Colonic mucosa (tissue), 4 donors: ENCODE measurements at regions not wholly inside any gene's neighbourhood (a gene's known extent, or its start where the extent isn't known, plus 50 kb on each side); places are given as distances from the start of the nearest gene placed in this dataset.

Experiments used
- DNase-seq: peaks from one replicate; pipeline ENCODE4 v3.0.0-alpha.2; 2020
- H3K27ac ChIP-seq: fragments of 200-600 bp; one replicate; pipeline ENCODE4 v1.8.0; 2021
- H3K27me3 ChIP-seq: fragments of 200-600 bp; one replicate; pipeline ENCODE4 v1.8.0; 2021
- H3K36me3 ChIP-seq: fragments of 200-600 bp; one replicate; pipeline ENCODE4 v1.8.0; 2021
- H3K4me1 ChIP-seq: fragments of 200-600 bp; one replicate; pipeline ENCODE4 v1.8.0; 2021; ENCODE audit warnings: mild to moderate bottlenecking
- H3K4me3 ChIP-seq: fragments of 200-600 bp; one replicate; pipeline ENCODE4 v1.8.0; 2021
- H3K9ac ChIP-seq, 2 donors: one replicate each; pipeline ENCODE4 v1.7.0; 2013; ENCODE audit warnings: control low read depth in 2 of 2, low read depth in 2 of 2, low read length in 2 of 2
- H3K9me3 ChIP-seq: fragments of 200-600 bp; one replicate; pipeline ENCODE4 v1.8.0; 2021
- CTCF ChIP-seq: fragments of 200-600 bp; IDR thresholded peaks from one replicate; pipeline ENCODE4 v1.8.0; 2022; ENCODE audit warnings: antibody characterized with exemption, mild to moderate bottlenecking
- intact Hi-C: fragments of 100-400 bp; cut with DNase I; formaldehyde crosslinking; loops from one replicate; pipeline ENCODE4 v1.14.1; 2022
- donor health status: healthy.
- donor health status: DM: no; HTN: no; CAD: no.
- donor health status: DM: no; HTN: no; CAD: no.

GRCh38 chr12:88342251-88342806, 200.2 kb downstream of the TMTC3 start:
- Histone ChIP-seq H3K27me3 (no peaks in the 10 kb centered on the region), H3K9me3 (no peaks in the 10 kb centered on the region), H3K4me1 (no peaks in the 10 kb centered on the region), H3K4me3 (no peak overlapping the region), H3K36me3 (no peaks in the 10 kb centered on the region), H3K27ac (no peak overlapping the region), H3K9ac (no peak overlapping the region)
- DNase-seq = no peak
- intact Hi-C loops = no loop called here
- TF ChIP-seq CTCF = no peak

- no peak for TF ChIP-seq CTCF
- no peaks in the 10 kb centered on the region for H3K27me3 ChIP-seq
- intact Hi-C loops = no loop called here
- H3K4me3 ChIP-seq = no peak overlapping the region
- no peak for DNase-seq
- H3K27ac ChIP-seq = no peak overlapping the region
- no peaks in the 10 kb centered on the region for H3K9me3 ChIP-seq
- H3K36me3 ChIP-seq = no peaks in the 10 kb centered on the region
- H3K9ac ChIP-seq = no peak overlapping the region
- H3K4me1 ChIP-seq = no peaks in the 10 kb centered on the region
Observed at GRCh38 chr12:88351146-88351545, 209.0 kb downstream of the TMTC3 start.

GRCh38 chr12:88354691-88355090, 212.6 kb downstream of the TMTC3 start:
- intact Hi-C loops = no loop called here
- no peaks in the 10 kb centered on the region for H3K36me3 ChIP-seq
- H3K9me3 ChIP-seq = no peaks in the 10 kb centered on the region
- H3K27me3 ChIP-seq = no peaks in the 10 kb centered on the region
- H3K4me1 ChIP-seq = no peaks in the 10 kb centered on the region
- no peak for TF ChIP-seq CTCF
- H3K4me3 ChIP-seq = no peak overlapping the region
- no peak overlapping the region for H3K27ac ChIP-seq
- DNase-seq = no peak
- H3K9ac ChIP-seq = no peak overlapping the region

- TF ChIP-seq CTCF = no peak
- H3K9me3 ChIP-seq = no peaks in the 10 kb centered on the region
- no peaks in the 10 kb centered on the region for H3K36me3 ChIP-seq
- H3K27me3 ChIP-seq = no peaks in the 10 kb centered on the region
- H3K4me1 ChIP-seq = no peaks in the 10 kb centered on the region
- H3K4me3 ChIP-seq = no peak overlapping the region
- no peak overlapping the region for H3K9ac ChIP-seq
- H3K27ac ChIP-seq = no peak overlapping the region
- intact Hi-C loops = no loop called here
- DNase-seq = no peak
Observed at GRCh38 chr12:88360343-88360742, 218.2 kb downstream of the TMTC3 start.

- H3K36me3 ChIP-seq = no peaks in the 10 kb centered on the region
- H3K9ac ChIP-seq = no peak overlapping the region
- no peak for TF ChIP-seq CTCF
- intact Hi-C loops = no loop called here
- no peak for DNase-seq
- H3K27me3 ChIP-seq = no peaks in the 10 kb centered on the region
- H3K4me3 ChIP-seq = no peak overlapping the region
- no peak overlapping the region for H3K27ac ChIP-seq
- H3K4me1 ChIP-seq = no peaks in the 10 kb centered on the region
- no peaks in the 10 kb centered on the region for H3K9me3 ChIP-seq
Observed at GRCh38 chr12:88361493-88361892, 218.8 kb downstream of the KITLG start.
